ENCODE measurements at regions not wholly inside any gene's neighbourhood (a gene's known extent, or its start where the extent isn't known, plus 50 kb on each side); places are given as distances from the start of the nearest gene placed in this dataset.

DNA sequence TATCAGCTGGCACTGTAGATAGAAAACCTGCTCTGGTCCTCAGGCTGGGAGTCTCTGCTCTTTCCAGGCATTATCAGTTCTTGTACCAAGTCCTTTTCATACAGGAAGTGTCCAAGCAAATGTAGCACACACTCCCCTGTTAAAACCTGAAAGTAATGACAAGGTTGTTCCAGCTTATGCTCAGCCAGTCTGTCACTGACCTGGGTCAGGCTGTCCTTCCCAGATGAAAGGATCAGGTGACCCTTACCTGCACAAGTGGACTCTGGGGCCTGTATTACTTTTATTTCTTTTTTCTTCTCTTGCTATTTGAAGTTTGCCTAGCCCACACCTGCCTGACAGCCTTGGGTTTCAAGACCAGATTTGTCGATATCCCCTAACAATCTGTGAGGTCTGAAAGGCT, 156.3 kb upstream of the SESN3 start:
- no peaks in the 10 kb centered on the region for H3K36me3 ChIP-seq (ENCODE audit: control insufficient read depth in 2 of 3, insufficient read depth in 3 of 3, low read length in 3 of 3)
- FAIRE-seq (no peak), DNase-seq (no peak)
- H3K4me1 ChIP-seq (ENCODE audit: control insufficient read depth in 2 of 3, insufficient read depth in 2 of 3, low read depth in 1 of 3, low read length in 3 of 3) = no peaks in the 10 kb centered on the region
- intact Hi-C loops (cut with DNase I) = no loop called here
- no peaks in the 10 kb centered on the region for H3K9me3 ChIP-seq (ENCODE audit: control insufficient read depth in 2 of 3, insufficient read depth in 1 of 3, low read length in 3 of 3)
- TF ChIP-seq CTCF (IDR thresholded peaks at IDR 0.05; ENCODE audit: borderline replicate concordance, extremely low read depth, insufficient read depth) = no peak
- no peaks in the 10 kb centered on the region for H3K27me3 ChIP-seq (ENCODE audit: control insufficient read depth, insufficient read depth, low read length)
- no peak overlapping the region for H3K4me3 ChIP-seq (ENCODE audit: low read length in 3 of 3)
- H3K27ac ChIP-seq (ENCODE audit: low read depth in 2 of 2, low read length in 2 of 2) = no peak overlapping the region
- H3K9ac ChIP-seq (ENCODE audit: low read length in 3 of 3) = no peak overlapping the region

DNA sequence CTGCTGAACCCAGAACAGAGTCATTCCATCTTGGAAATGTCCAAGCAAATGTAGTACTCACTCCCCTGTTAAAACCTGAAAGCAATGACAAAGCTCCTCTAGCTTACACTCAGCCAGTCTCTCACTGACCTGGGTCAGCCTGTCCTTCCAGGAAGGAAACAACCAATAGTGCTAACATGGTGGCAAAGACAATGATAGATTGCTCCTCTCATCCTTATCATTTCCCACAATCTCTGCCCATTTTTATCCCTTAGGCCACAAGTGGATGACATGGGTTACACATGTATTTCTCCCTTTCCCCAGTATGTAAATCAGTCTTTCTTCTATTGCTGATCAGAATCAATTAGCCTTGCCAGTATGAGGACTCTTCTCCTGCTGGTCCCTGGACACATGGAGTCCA, 154.6 kb upstream of the SESN3 start:
- Histone ChIP-seq H3K4me1 (ENCODE audit: control insufficient read depth in 2 of 3, insufficient read depth in 2 of 3, low read depth in 1 of 3, low read length in 3 of 3) (no peaks in the 10 kb centered on the region), H3K27me3 (ENCODE audit: control insufficient read depth, insufficient read depth, low read length) (no peaks in the 10 kb centered on the region), H3K36me3 (ENCODE audit: control insufficient read depth in 2 of 3, insufficient read depth in 3 of 3, low read length in 3 of 3) (no peaks in the 10 kb centered on the region), H3K9ac (ENCODE audit: low read length in 3 of 3) (no peak overlapping the region), H3K4me3 (ENCODE audit: low read length in 3 of 3) (no peak overlapping the region), H3K27ac (ENCODE audit: low read depth in 2 of 2, low read length in 2 of 2) (no peak overlapping the region), H3K9me3 (ENCODE audit: control insufficient read depth in 2 of 3, insufficient read depth in 1 of 3, low read length in 3 of 3) (no peaks in the 10 kb centered on the region)
- no peak for FAIRE-seq
- no peak for DNase-seq
- no peak for TF ChIP-seq CTCF (IDR thresholded peaks at IDR 0.05; ENCODE audit: borderline replicate concordance, extremely low read depth, insufficient read depth)
- intact Hi-C loops (cut with DNase I) = no loop called here

DNA sequence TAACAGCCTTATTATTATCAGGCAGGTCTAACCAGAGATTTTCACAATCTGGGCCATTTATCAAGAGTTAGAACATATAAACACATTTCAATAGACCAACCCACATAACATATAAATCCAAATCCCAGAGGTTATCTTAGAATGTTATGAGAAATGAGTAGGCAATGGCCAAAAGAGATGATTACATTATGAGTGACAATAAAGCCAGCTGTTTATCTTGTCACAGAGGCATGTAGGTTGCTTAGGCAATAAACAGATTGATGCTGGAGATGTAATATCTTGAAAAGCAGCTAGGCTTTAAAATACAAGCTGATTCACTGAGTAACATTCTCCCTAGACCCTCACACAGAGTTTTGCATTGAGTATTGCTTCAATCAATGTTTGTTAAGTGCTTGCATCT, 148.5 kb upstream of the SESN3 start:
- Histone ChIP-seq H3K27ac (ENCODE audit: low read depth in 2 of 2, low read length in 2 of 2) (no peak overlapping the region), H3K27me3 (ENCODE audit: control insufficient read depth, insufficient read depth, low read length) (no peaks in the 10 kb centered on the region), H3K9me3 (ENCODE audit: control insufficient read depth in 2 of 3, insufficient read depth in 1 of 3, low read length in 3 of 3) (no peaks in the 10 kb centered on the region), H3K9ac (ENCODE audit: low read length in 3 of 3) (no peak overlapping the region), H3K36me3 (ENCODE audit: control insufficient read depth in 2 of 3, insufficient read depth in 3 of 3, low read length in 3 of 3) (no peaks in the 10 kb centered on the region), H3K4me3 (ENCODE audit: low read length in 3 of 3) (no peak overlapping the region), H3K4me1 (ENCODE audit: control insufficient read depth in 2 of 3, insufficient read depth in 2 of 3, low read depth in 1 of 3, low read length in 3 of 3) (no peaks in the 10 kb centered on the region)
- no peak for TF ChIP-seq CTCF (IDR thresholded peaks at IDR 0.05; ENCODE audit: borderline replicate concordance, extremely low read depth, insufficient read depth)
- intact Hi-C loops (cut with DNase I) = no loop called here
- DNase-seq (no peak), FAIRE-seq (no peak)

DNA sequence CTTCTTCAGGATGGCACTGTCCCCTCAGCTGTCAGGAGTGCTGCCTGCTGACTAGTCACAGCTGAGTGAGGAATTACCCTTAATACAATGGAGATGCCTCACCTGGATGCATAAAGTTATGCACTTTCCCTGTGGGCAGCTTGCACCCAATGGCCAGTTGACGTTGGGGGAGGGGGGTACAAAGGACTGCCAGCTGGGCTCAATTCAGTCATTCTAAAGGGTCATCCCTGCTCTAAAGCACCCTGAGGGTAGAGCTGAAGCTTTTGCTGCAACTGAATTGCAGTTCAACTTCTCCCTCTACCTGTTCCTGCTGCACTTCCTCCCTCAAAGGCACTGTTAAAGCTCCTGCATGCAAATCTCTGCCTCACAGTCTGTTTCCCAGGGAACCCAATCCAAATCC, 147.8 kb upstream of the SESN3 start:
- Histone ChIP-seq H3K4me3 (ENCODE audit: low read length in 3 of 3) (no peak overlapping the region), H3K9me3 (ENCODE audit: control insufficient read depth in 2 of 3, insufficient read depth in 1 of 3, low read length in 3 of 3) (no peaks in the 10 kb centered on the region), H3K9ac (ENCODE audit: low read length in 3 of 3) (no peak overlapping the region), H3K27ac (ENCODE audit: low read depth in 2 of 2, low read length in 2 of 2) (no peak overlapping the region), H3K27me3 (ENCODE audit: control insufficient read depth, insufficient read depth, low read length) (no peaks in the 10 kb centered on the region), H3K4me1 (ENCODE audit: control insufficient read depth in 2 of 3, insufficient read depth in 2 of 3, low read depth in 1 of 3, low read length in 3 of 3) (no peaks in the 10 kb centered on the region), H3K36me3 (ENCODE audit: control insufficient read depth in 2 of 3, insufficient read depth in 3 of 3, low read length in 3 of 3) (no peaks in the 10 kb centered on the region)
- FAIRE-seq (no peak), DNase-seq (no peak)
- intact Hi-C loops (cut with DNase I) = no loop called here
- no peak for TF ChIP-seq CTCF (IDR thresholded peaks at IDR 0.05; ENCODE audit: borderline replicate concordance, extremely low read depth, insufficient read depth)
